ENCODE measurements at regions not wholly inside any gene's neighbourhood (a gene's known extent, or its start where the extent isn't known, plus 50 kb on each side); places are given as distances from the start of the nearest gene placed in this dataset.

DNA sequence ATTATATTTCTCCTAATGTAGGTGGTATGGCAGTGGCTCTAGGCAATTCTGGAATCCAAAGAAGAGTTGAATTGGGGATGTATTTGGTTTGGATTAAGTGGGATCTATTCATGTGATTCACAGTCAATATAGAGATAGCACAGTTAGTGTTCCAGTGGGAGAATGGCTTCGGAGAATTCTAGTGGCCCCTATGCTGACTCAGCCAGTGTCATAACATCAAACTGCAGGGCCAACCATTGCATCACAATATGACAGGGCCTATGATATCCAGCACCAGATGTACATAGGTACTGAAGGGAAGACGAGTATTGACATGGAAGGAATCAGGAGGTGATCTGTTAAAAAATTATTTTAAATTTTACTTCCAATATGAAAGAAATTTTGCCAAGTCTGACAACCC lies 302.8 kb upstream of the UBE2E2 start:
- ATAC-seq, result no peak
- H3K27ac Mint-ChIP-seq, result no peak overlapping the region
- no peaks in the 10 kb centered on the region for H3K4me1 ChIP-seq (ENCODE audit: control insufficient read depth, insufficient read depth, low read length)

DNA sequence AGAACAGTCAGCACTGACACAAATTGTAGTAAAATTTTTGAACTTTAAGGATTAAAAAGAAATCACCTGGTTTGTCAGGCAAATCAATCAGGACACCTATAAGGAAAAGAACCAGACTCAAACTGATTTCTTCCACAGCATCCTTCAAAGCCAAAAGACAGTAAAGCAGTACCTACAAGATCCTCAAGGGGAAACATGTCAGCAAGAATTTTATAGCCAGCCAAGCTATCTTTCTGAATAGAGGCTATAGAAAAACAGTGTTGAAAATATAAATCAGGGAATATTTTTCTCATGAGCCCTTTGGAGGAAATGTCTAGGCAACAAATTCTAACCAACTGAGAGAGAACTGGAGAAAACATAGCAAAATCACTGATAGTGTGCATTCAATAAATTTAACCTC lies 301.4 kb upstream of the UBE2E2 start:
- ATAC-seq (no peak), DNase-seq (no peak)
- Histone ChIP-seq H3K36me3 (ENCODE audit: control insufficient read depth, insufficient read depth, low read length) (no peaks in the 10 kb centered on the region), H3K27me3 (ENCODE audit: control insufficient read depth, insufficient read depth, low read length) (no peaks in the 10 kb centered on the region), H3K27ac (ENCODE audit: low read length) (no peak overlapping the region), H3K9me3 (ENCODE audit: control insufficient read depth, insufficient read depth, low read length) (peaks cover 7% of the 10 kb centered on the region), H3K4me3 (ENCODE audit: low read length) (no peak overlapping the region), H3K4me1 (ENCODE audit: control insufficient read depth, insufficient read depth, low read length) (no peaks in the 10 kb centered on the region)
- Mint-ChIP-seq H3K4me3 (no peak overlapping the region), H3K9me3 (peaks cover 10 to 14% of the 10 kb centered on the region in 2 donors), H3K27ac (no peak overlapping the region), H3K36me3 (no peaks in the 10 kb centered on the region), H3K4me1 (no peaks in the 10 kb centered on the region), H3K27me3 (ENCODE audit: low read depth in 2 of 2) (no peaks in the 10 kb centered on the region)
- TF ChIP-seq, protein P1, sequence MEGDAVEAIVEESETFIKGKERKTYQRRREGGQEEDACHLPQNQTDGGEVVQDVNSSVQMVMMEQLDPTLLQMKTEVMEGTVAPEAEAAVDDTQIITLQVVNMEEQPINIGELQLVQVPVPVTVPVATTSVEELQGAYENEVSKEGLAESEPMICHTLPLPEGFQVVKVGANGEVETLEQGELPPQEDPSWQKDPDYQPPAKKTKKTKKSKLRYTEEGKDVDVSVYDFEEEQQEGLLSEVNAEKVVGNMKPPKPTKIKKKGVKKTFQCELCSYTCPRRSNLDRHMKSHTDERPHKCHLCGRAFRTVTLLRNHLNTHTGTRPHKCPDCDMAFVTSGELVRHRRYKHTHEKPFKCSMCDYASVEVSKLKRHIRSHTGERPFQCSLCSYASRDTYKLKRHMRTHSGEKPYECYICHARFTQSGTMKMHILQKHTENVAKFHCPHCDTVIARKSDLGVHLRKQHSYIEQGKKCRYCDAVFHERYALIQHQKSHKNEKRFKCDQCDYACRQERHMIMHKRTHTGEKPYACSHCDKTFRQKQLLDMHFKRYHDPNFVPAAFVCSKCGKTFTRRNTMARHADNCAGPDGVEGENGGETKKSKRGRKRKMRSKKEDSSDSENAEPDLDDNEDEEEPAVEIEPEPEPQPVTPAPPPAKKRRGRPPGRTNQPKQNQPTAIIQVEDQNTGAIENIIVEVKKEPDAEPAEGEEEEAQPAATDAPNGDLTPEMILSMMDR (IDR thresholded peaks at IDR 0.05), result no peak
- intact Hi-C loops (cut with micrococcal nuclease), result no loop called here

More for the DNA sequence above, 302.8 kb upstream of the UBE2E2 start:
- DNase-seq, result no peak
- peaks cover 7% of the 10 kb centered on the region for H3K9me3 ChIP-seq (ENCODE audit: control insufficient read depth, insufficient read depth, low read length)
- H3K36me3 ChIP-seq (ENCODE audit: control insufficient read depth, insufficient read depth, low read length), result no peaks in the 10 kb centered on the region
- no peak overlapping the region for H3K27ac ChIP-seq (ENCODE audit: low read length)
- TF ChIP-seq, protein P1 (IDR thresholded peaks at IDR 0.05), result no peak
- H3K9me3 Mint-ChIP-seq, result peaks cover 12 to 14% of the 10 kb centered on the region in 2 donors
- no peaks in the 10 kb centered on the region for H3K27me3 Mint-ChIP-seq (ENCODE audit: low read depth in 2 of 2)
- H3K36me3 Mint-ChIP-seq, result no peaks in the 10 kb centered on the region
- intact Hi-C loops (cut with micrococcal nuclease), result no loop called here
- no peaks in the 10 kb centered on the region for H3K4me1 Mint-ChIP-seq
- H3K27me3 ChIP-seq (ENCODE audit: control insufficient read depth, insufficient read depth, low read length), result no peaks in the 10 kb centered on the region
- no peak overlapping the region for H3K4me3 ChIP-seq (ENCODE audit: low read length)
- 100% methylated on average over 1 of the region's 2 CpGs for WGBS (ENCODE audit: insufficient coverage)
- no peak overlapping the region for H3K4me3 Mint-ChIP-seq

DNA sequence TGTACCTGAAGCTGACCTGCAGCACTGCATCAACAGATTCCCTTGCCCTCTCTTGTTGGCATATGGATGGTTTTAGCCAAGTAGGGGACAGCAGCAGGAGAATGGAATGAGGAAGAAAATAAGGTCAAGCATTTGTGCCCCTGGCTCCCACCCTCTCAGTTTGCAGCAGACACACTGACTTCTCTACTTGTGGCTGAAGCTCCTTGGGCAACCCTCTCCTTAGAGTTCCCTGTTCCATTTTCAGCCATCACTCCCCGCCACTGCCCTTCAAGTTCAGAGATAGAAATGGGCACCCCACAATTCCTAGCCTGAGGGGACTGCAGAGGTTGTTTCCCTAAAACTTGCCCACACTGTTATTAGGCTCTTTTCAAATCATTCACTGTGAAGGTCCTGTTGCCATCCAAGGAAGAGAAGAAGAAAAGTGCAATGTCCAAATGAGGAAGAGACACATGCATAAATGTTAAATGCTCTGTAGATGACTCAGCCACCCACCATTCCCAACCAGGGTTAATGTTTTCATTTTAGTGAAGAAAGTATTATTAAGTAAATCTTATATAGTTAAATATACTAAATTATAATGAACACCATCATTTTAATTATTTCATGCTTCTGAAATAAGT lies 295.9 kb upstream of the UBE2E2 start:
- no peak overlapping the region for H3K4me3 ChIP-seq (ENCODE audit: low read length)
- WGBS (ENCODE audit: insufficient coverage), result 88% methylated on average over 1 of the region's 1 CpG
- H3K27me3 Mint-ChIP-seq (ENCODE audit: low read depth in 2 of 2), result no peaks in the 10 kb centered on the region
- no peak for ATAC-seq
- intact Hi-C loops (cut with micrococcal nuclease), result no loop called here
- no peak overlapping the region for H3K27ac Mint-ChIP-seq
- no peaks in the 10 kb centered on the region for H3K27me3 ChIP-seq (ENCODE audit: control insufficient read depth, insufficient read depth, low read length)
- no peaks in the 10 kb centered on the region for H3K36me3 ChIP-seq (ENCODE audit: control insufficient read depth, insufficient read depth, low read length)
- no peaks in the 10 kb centered on the region for H3K4me1 Mint-ChIP-seq
- H3K4me1 ChIP-seq (ENCODE audit: control insufficient read depth, insufficient read depth, low read length), result no peaks in the 10 kb centered on the region
- H3K36me3 Mint-ChIP-seq, result no peaks in the 10 kb centered on the region
- DNase-seq, result no peak
- TF ChIP-seq, protein P1 (IDR thresholded peaks at IDR 0.05), result no peak
- no peak overlapping the region for H3K27ac ChIP-seq (ENCODE audit: low read length)
- H3K9me3 Mint-ChIP-seq, result peaks cover 2 to 3% of the 10 kb centered on the region in 2 donors
- peaks cover 3% of the 10 kb centered on the region for H3K9me3 ChIP-seq (ENCODE audit: control insufficient read depth, insufficient read depth, low read length)
- no peak overlapping the region for H3K4me3 Mint-ChIP-seq

DNA sequence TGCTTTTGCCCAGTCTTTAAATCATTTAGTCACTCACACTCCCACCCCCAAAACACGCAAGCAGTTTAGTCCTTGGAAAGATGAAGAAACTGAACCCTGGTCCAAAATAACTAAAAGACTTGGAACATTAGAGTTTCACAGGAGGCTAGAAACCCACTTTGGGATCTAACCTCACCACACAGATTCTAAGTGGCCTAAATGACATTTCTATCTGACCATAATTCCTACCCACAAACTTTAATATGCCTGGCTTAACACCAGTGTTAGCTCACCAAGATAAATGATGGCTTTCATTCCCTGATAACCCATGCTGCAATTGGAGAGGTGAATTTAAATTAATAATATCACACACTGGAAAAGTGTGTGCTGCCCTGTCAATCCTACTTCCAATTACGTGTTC lies 295.3 kb upstream of the UBE2E2 start:
- 87% methylated on average over 1 of the region's 2 CpGs for WGBS (ENCODE audit: insufficient coverage)
- DNase-seq, result no peak

More for the DNA sequence above, 295.3 kb upstream of the UBE2E2 start:
- ATAC-seq, result no peak
- peaks cover 2% of the 10 kb centered on the region in 2 donors for H3K9me3 Mint-ChIP-seq
- Histone ChIP-seq H3K27ac (ENCODE audit: low read length) (no peak overlapping the region), H3K4me3 (ENCODE audit: low read length) (no peak overlapping the region), H3K27me3 (ENCODE audit: control insufficient read depth, insufficient read depth, low read length) (no peaks in the 10 kb centered on the region), H3K4me1 (ENCODE audit: control insufficient read depth, insufficient read depth, low read length) (no peaks in the 10 kb centered on the region), H3K9me3 (ENCODE audit: control insufficient read depth, insufficient read depth, low read length) (no peaks in the 10 kb centered on the region), H3K36me3 (ENCODE audit: control insufficient read depth, insufficient read depth, low read length) (no peaks in the 10 kb centered on the region)
- no peaks in the 10 kb centered on the region for H3K36me3 Mint-ChIP-seq
- TF ChIP-seq, protein P1 (IDR thresholded peaks at IDR 0.05), result no peak
- H3K4me1 Mint-ChIP-seq, result no peaks in the 10 kb centered on the region
- H3K27me3 Mint-ChIP-seq (ENCODE audit: low read depth in 2 of 2), result no peaks in the 10 kb centered on the region
- intact Hi-C loops (cut with micrococcal nuclease), result no loop called here
- no peak overlapping the region for H3K4me3 Mint-ChIP-seq
- no peak overlapping the region for H3K27ac Mint-ChIP-seq
